H9 (cell line): ENCODE measurements at regions not wholly inside any gene's neighbourhood (a gene's known extent, or its start where the extent isn't known, plus 50 kb on each side); places are given as distances from the start of the nearest gene placed in this dataset.

Source experiments
- DNase-seq: peaks from one replicate; pipeline ENCODE4 v3.0.0-alpha.2; 2017
- H2AFZ ChIP-seq: one replicate; pipeline ENCODE4 v1.6.1; 2013; ENCODE audit warnings: mild to moderate bottlenecking, low read length, control low read depth, moderate library complexity
- H2AK5ac ChIP-seq: 2 replicates; pipeline ENCODE4 v1.6.1; 2013; ENCODE audit warnings: low read length, control low read depth, mixed read lengths; ENCODE audit not compliant: insufficient read length
- H2BK120ac ChIP-seq: one replicate; pipeline ENCODE4 v1.6.1; 2013; ENCODE audit warnings: low read depth, mild to moderate bottlenecking, low read length, control low read depth, inconsistent platforms; ENCODE audit not compliant: poor library complexity, severe bottlenecking
- H2BK12ac ChIP-seq: 2 replicates; pipeline ENCODE4 v1.6.1; 2013; ENCODE audit warnings: low read length, control low read depth, mixed read lengths, low read depth; ENCODE audit not compliant: insufficient read length
- H2BK15ac ChIP-seq: 2 replicates; pipeline ENCODE4 v1.6.1; 2013; ENCODE audit warnings: low read depth, low read length, control low read depth
- H2BK20ac ChIP-seq: one replicate; pipeline ENCODE4 v1.6.1; 2013; ENCODE audit warnings: low read depth, mild to moderate bottlenecking, low read length, control low read depth, inconsistent platforms; ENCODE audit not compliant: poor library complexity, severe bottlenecking
- H2BK5ac ChIP-seq: 2 replicates; pipeline ENCODE4 v1.6.1; 2013; ENCODE audit warnings: low read length, control low read depth, mixed read lengths; ENCODE audit not compliant: insufficient read length
- H3K14ac ChIP-seq: 2 replicates; pipeline ENCODE4 v1.6.1; 2013; ENCODE audit warnings: low read length, control low read depth; ENCODE audit not compliant: insufficient read depth
- H3K18ac ChIP-seq: 2 replicates; pipeline ENCODE4 v1.6.1; 2013; ENCODE audit warnings: low read depth, mild to moderate bottlenecking, mixed read lengths, low read length, control low read depth; ENCODE audit not compliant: insufficient read length
- H3K23ac ChIP-seq: 2 replicates; pipeline ENCODE4 v1.6.1; 2013; ENCODE audit warnings: low read length, control low read depth, mixed read lengths, low read depth; ENCODE audit not compliant: insufficient read length
- H3K23me2 ChIP-seq: 2 replicates; pipeline ENCODE4 v1.6.1; 2013; ENCODE audit warnings: low read depth, mild to moderate bottlenecking, mixed read lengths, low read length, control low read depth; ENCODE audit not compliant: insufficient read length, poor library complexity, severe bottlenecking
- H3K27ac ChIP-seq: 2 replicates; pipeline ENCODE4 v1.5.1; 2013; ENCODE audit warnings: low read length, control low read depth, mixed read lengths, low read depth; ENCODE audit not compliant: insufficient read length
- H3K27me3 ChIP-seq: 2 replicates; pipeline ENCODE4 v1.6.1; 2013; ENCODE audit warnings: low read length, control low read depth, inconsistent platforms; ENCODE audit not compliant: insufficient read depth
- H3K4ac ChIP-seq: 2 replicates; pipeline ENCODE4 v1.6.1; 2013; ENCODE audit warnings: low read depth, mild to moderate bottlenecking, control low read depth, inconsistent platforms, low read length, moderate library complexity
- H3K4me1 ChIP-seq: 2 replicates; pipeline ENCODE4 v1.6.1; 2013; ENCODE audit warnings: low read length, control low read depth, inconsistent platforms; ENCODE audit not compliant: insufficient read depth
- H3K4me2 ChIP-seq: 2 replicates; pipeline ENCODE4 v1.6.1; 2013; ENCODE audit warnings: low read length, control low read depth, mixed read lengths; ENCODE audit not compliant: insufficient read length, insufficient read depth
- H3K56ac ChIP-seq: 2 replicates; pipeline ENCODE4 v1.6.1; 2013; ENCODE audit warnings: low read depth, mild to moderate bottlenecking, mixed read lengths, low read length, control low read depth; ENCODE audit not compliant: insufficient read length
- H3K79me1 ChIP-seq: 2 replicates; pipeline ENCODE4 v1.6.1; 2013; ENCODE audit warnings: low read depth, mild to moderate bottlenecking, moderate library complexity, low read length, control low read depth, inconsistent platforms; ENCODE audit not compliant: insufficient read depth, poor library complexity, severe bottlenecking
- H3K79me2 ChIP-seq: 2 replicates; pipeline ENCODE4 v1.6.1; 2013; ENCODE audit warnings: low read length, control low read depth, inconsistent platforms; ENCODE audit not compliant: insufficient read depth
- H3K9ac ChIP-seq: 2 replicates; pipeline ENCODE4 v1.6.1; 2013; ENCODE audit warnings: low read length, control low read depth, mixed read lengths; ENCODE audit not compliant: insufficient read length; ENCODE audit errors: extremely low read depth
- H3K9me3 ChIP-seq: one replicate; pipeline ENCODE4 v1.6.1; 2013; ENCODE audit warnings: low read depth, low read length, inconsistent platforms; ENCODE audit not compliant: control insufficient read depth
- H3T11ph ChIP-seq: one replicate; pipeline ENCODE4 v1.6.1; 2013; ENCODE audit warnings: mild to moderate bottlenecking, low read length, control low read depth, inconsistent platforms
- H4K20me1 ChIP-seq: one replicate; pipeline ENCODE4 v1.6.1; 2013; ENCODE audit not compliant: control insufficient read depth, insufficient read length, insufficient read depth
- H4K5ac ChIP-seq: 2 replicates; pipeline ENCODE4 v1.6.1; 2013; ENCODE audit warnings: low read depth, mild to moderate bottlenecking, mixed read lengths, low read length, control low read depth; ENCODE audit not compliant: insufficient read length
- H4K8ac ChIP-seq: replicated peaks from 2 replicates; pipeline ENCODE4 v1.6.1; 2013; ENCODE audit warnings: low read length, control low read depth, mixed read lengths, low read depth; ENCODE audit not compliant: insufficient read length
- H4K91ac ChIP-seq: 2 replicates; pipeline ENCODE4 v1.6.1; 2013; ENCODE audit warnings: low read depth, mild to moderate bottlenecking, moderate library complexity, mixed read lengths, low read length, control low read depth; ENCODE audit not compliant: insufficient read length
- H3K27ac Mint-ChIP-seq, 3 experiments: 2 replicates in 2 of 3; 3 replicates in 1 of 3; pipeline ENCODE4 v1.8.0; 2020 to 2021; ENCODE audit warnings: mixed read lengths in 3 of 3, mild to moderate bottlenecking in 1 of 3, moderate library complexity in 1 of 3
- H3K27me3 Mint-ChIP-seq: 2 replicates; pipeline ENCODE4 v1.8.0; 2021; ENCODE audit warnings: low read depth, mild to moderate bottlenecking, moderate library complexity, mixed read lengths
- H3K36me3 Mint-ChIP-seq, 3 experiments: 2 replicates in 2 of 3; 3 replicates in 1 of 3; pipeline ENCODE4 v1.8.0; 2020 to 2021; ENCODE audit warnings: low read depth in 3 of 3, mixed read lengths in 3 of 3; ENCODE audit not compliant: insufficient read depth in 1 of 3
- H3K4me1 Mint-ChIP-seq, 2 experiments: 2 replicates each; pipeline ENCODE4 v1.8.0; 2020; ENCODE audit warnings: mixed read lengths in 2 of 2
- H3K4me3 Mint-ChIP-seq, 2 experiments: 2 replicates in 1 of 2; 3 replicates in 1 of 2; pipeline ENCODE4 v1.8.0; 2020 to 2021; ENCODE audit warnings: mild to moderate bottlenecking in 2 of 2, mixed read lengths in 2 of 2, moderate library complexity in 1 of 2
- H3K9me3 Mint-ChIP-seq, 2 experiments: 2 replicates in 1 of 2; 3 replicates in 1 of 2; pipeline ENCODE4 v1.8.0; 2020; ENCODE audit warnings: mild to moderate bottlenecking in 2 of 2, mixed read lengths in 2 of 2, moderate library complexity in 1 of 2
- CTCF ChIP-seq: fragments of 200-600 bp; sonication (generic); conservative IDR thresholded peaks from 3 replicates; pipeline ENCODE4 v1.8.0; 2021; ENCODE audit warnings: antibody characterized with exemption, mild to moderate bottlenecking
- WGBS: extraction: QIAGEN DNeasy Blood & Tissue Kit; methylation state at CpG from one replicate; pipeline ENCODE4 v1.1.7; 2013; ENCODE audit warnings: missing lambda C conversion rate, low lambda C conversion rate, mixed read lengths; ENCODE audit not compliant: insufficient read length; ENCODE audit errors: extremely low coverage; 5-methylcytosine and 5-hydroxymethylcytosine counted together

GRCh38 chr13:82772816-82773215 lies 1109.5 kb downstream of the SLITRK1 start:
- H2BK12ac ChIP-seq, result no peak overlapping the region
- no peaks in the 10 kb centered on the region for H3K27me3 ChIP-seq
- Mint-ChIP-seq H3K36me3 (peaks cover 0 to 3% (median 2%) of the 10 kb centered on the region in 3 experiments; a peak in 2 of 7 replicates), H3K27me3 (no peaks in the 10 kb centered on the region), H3K4me1 (no peaks in the 10 kb centered on the region), H3K9me3 (peaks cover 0 to 4% of the 10 kb centered on the region in 2 experiments; a peak in 3 of 5 replicates), H3K27ac (no peak overlapping the region; a peak in 1 of 7 replicates), H3K4me3 (no peak overlapping the region)
- no peak overlapping the region for H3T11ph ChIP-seq
- H3K4me2 ChIP-seq, result no peak overlapping the region
- H2BK5ac ChIP-seq, result no peak overlapping the region
- H4K8ac ChIP-seq, result no peak overlapping the region
- no peak overlapping the region for H3K4ac ChIP-seq
- no peak overlapping the region for H3K56ac ChIP-seq
- H3K9ac ChIP-seq, result no peak overlapping the region
- H3K18ac ChIP-seq, result no peak overlapping the region
- WGBS, result no CpG with 5 or more reads among the region's 3 CpGs
- H2AFZ ChIP-seq, result no peak overlapping the region
- no peaks in the 10 kb centered on the region for H3K23me2 ChIP-seq
- no peak overlapping the region for H3K23ac ChIP-seq
- no peaks in the 10 kb centered on the region for H3K79me1 ChIP-seq
- no peaks in the 10 kb centered on the region for H3K9me3 ChIP-seq
- H3K4me1 ChIP-seq, result no peaks in the 10 kb centered on the region
- no peaks in the 10 kb centered on the region for H3K79me2 ChIP-seq
- no peak overlapping the region for H3K14ac ChIP-seq
- no peak overlapping the region for H4K5ac ChIP-seq
- no peaks in the 10 kb centered on the region for H4K20me1 ChIP-seq
- H3K27ac ChIP-seq, result no peak overlapping the region
- no peak overlapping the region for H2BK20ac ChIP-seq
- DNase-seq, result no peak
- no peak overlapping the region for H2AK5ac ChIP-seq
- H4K91ac ChIP-seq, result no peak overlapping the region
- no peak overlapping the region for H2BK15ac ChIP-seq
- TF ChIP-seq CTCF, result no peak
- H2BK120ac ChIP-seq, result no peak overlapping the region
